Skeletal muscle satellite cell (primary cell): ENCODE measurements at regions not wholly inside any gene's neighbourhood (a gene's known extent, or its start where the extent isn't known, plus 50 kb on each side); places are given as distances from the start of the nearest gene placed in this dataset.
"Not testable (repeated sequence)": the region's sequence is repeated elsewhere in the genome, so short reads cannot be mapped to it uniquely, and the experiment has no call there.

Source experiments
- H3K27me3 ChIP-seq: 2 replicates; pipeline ENCODE4 v1.7.0; 2013; ENCODE audit warnings: low read length; ENCODE audit not compliant: control insufficient read depth, insufficient read depth
- H3K36me3 ChIP-seq: 2 replicates; pipeline ENCODE4 v1.7.0; 2013; ENCODE audit warnings: mild to moderate bottlenecking, control low read depth, low read length; ENCODE audit not compliant: insufficient read depth
- H3K4me1 ChIP-seq: 2 replicates; pipeline ENCODE4 v1.7.0; 2013; ENCODE audit warnings: low read length; ENCODE audit not compliant: control insufficient read depth, insufficient read depth
- H3K4me2 ChIP-seq: 2 replicates; pipeline ENCODE4 v1.7.0; 2013; ENCODE audit warnings: mild to moderate bottlenecking, low read length
- H3K4me3 ChIP-seq: 2 replicates; pipeline ENCODE4 v1.7.0; 2013; ENCODE audit warnings: low read length
- H3K9ac ChIP-seq: 2 replicates; pipeline ENCODE4 v1.7.0; 2013; ENCODE audit warnings: mild to moderate bottlenecking, low read depth, low read length, moderate library complexity
- H3K9me3 ChIP-seq: replicated peaks from 2 replicates; pipeline ENCODE4 v1.7.0; 2013; ENCODE audit warnings: mild to moderate bottlenecking, control low read depth, low read length

DNA sequence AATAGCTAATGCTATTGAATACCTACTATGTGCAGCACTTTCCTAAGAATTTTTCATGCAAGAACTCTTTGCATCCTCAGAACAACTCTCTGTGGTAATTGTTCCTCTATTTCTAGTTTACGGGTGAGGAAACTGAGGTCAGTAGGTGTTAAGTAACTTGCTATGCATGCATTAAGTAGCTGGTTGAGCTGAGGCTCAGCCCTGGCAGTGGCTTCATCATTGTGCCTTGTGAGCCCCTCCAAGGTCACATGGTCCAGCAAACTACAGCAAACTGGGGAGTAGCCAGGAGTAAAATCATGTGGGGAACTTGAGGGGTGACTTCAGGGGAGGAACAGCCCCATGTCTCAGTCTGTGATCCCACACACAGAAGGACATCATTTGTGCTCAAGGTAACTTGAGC, 365.2 kb downstream of the BCL2L11 start:
- not testable (repeated sequence) for H3K4me2 ChIP-seq, H3K4me3 ChIP-seq, H3K27me3 ChIP-seq, H3K4me1 ChIP-seq, H3K36me3 ChIP-seq, H3K9me3 ChIP-seq, H3K9ac ChIP-seq

DNA sequence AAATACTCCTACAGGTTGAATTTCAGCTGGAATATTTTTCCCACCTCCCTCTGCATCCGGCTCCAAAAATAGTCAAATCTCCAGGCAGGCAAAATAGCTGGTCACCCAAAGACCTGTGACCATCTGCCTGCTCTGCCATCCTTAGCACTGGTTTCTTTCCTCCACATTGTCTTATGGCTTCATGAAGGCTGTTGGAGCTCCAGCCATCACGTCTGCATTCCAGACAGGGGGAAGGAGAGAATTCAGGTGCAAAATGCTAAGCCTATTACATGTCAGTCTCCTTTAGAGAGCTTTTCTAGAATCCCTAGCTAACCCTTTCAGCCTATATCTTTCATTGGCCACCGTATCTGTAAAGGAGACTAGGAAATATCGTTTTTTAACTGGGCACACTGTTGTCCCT, 367.7 kb downstream of the BCL2L11 start:
- H3K4me2 ChIP-seq, H3K27me3 ChIP-seq, H3K9me3 ChIP-seq, H3K36me3 ChIP-seq, H3K9ac ChIP-seq, H3K4me1 ChIP-seq, H3K4me3 ChIP-seq: not testable (repeated sequence)

DNA sequence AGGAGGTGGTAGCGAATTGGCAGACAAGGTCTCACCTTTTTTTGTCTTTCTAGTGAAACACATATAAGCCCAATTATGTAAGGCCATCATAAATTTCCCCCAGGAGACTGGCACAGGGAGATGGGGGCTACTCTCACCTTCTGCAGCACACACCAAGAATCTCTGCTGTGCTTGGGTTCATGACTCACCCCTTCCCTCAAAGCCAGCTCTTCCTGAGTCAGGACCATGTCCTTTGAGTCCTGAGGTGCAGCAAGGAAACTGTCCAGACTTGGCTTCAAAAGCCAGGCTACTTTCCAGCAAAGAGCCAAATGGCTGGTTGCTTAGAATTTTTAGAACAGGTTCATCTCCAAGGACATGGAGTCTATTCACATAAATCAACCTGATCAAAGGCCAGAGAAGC, 368.7 kb downstream of the BCL2L11 start:
- not testable (repeated sequence) for H3K27me3 ChIP-seq, H3K4me1 ChIP-seq, H3K4me2 ChIP-seq, H3K4me3 ChIP-seq, H3K9ac ChIP-seq, H3K36me3 ChIP-seq, H3K9me3 ChIP-seq

DNA sequence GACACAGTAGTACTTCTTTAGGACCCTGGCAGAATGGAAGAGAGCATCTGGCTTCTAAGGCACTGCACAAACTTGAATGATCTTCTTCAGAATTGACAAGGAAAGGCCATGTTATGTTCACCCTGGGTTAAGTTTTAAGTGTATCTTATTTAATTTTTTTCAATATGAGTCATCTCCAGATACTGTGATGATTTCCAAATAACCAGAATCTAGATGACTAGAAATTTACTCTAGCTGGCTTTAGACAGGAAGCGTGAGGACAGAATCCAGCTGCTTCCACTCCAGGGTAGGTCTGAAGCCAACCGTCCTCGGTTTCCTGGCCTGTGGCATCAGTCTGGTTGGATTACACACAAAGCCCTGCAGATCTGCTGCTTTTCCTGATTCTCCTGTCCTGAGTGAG, 370.5 kb downstream of the BCL2L11 start:
- not testable (repeated sequence) for H3K9me3 ChIP-seq, H3K9ac ChIP-seq, H3K27me3 ChIP-seq, H3K4me3 ChIP-seq, H3K36me3 ChIP-seq
- Histone ChIP-seq H3K4me2 (peak overlapping the region; percentile 37), H3K4me1 (peaks cover 15% of the 10 kb centered on the region)

DNA sequence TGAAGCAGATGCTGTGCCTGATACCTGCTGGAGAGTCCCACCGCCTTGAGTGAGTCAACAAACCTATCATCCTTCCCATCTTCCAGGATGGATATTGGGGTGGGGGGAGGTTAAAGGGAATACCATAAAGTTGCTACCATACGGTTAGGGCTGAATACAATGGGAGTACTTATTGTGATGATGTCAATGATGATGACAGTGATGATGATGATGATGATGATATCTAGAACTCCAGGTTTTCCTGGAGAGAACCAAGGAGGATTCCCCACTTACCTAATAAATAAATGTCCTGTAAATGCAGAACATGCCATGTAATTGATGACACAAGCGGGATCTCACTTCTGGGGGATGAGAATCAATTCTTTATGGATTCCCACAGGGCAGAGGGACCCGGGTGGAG, 370.9 kb downstream of the BCL2L11 start:
- not testable (repeated sequence) for H3K4me3 ChIP-seq

DNA sequence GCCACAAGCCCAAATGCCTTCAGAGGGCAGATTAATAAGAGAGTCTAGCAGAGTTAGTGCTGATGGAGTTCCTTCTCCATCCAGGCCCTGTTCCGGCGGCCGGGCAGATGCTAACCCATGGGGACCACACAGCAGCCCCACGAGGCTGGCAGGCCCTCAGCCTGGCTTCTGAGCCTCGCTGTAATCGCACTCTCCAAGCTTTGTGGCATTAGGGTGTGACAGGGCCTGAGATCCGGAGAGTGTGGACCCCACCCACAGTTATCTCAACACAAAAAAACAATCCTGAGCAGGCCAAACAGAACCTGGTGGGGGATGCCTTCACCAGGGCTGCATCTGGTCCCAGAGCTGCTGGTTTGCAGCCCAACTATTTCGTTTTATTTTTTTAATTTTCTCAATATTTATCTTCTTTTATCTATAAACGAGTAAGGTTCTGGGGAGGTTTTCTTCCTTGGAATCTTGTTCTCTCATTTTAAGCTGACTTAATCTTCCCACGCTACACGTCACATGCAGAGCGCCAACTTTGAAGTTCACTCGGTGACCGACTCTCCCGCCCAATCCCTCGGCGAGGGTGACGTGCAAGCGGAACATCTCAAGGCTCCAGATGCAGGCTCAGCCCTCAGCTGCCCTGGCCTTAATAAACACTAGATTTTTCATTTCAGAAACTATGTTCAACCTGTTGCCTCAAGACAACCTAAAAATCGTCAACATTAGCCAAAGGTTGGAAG, 372.4 kb downstream of the BCL2L11 start:
- Histone ChIP-seq H3K4me2 (peak overlapping the region; percentile 92), H3K4me3 (peak overlapping the region; percentile 83), H3K9ac (peak overlapping the region; percentile 94), H3K4me1 (peaks cover 30% of the 10 kb centered on the region)
- not testable (repeated sequence) for H3K27me3 ChIP-seq, H3K9me3 ChIP-seq, H3K36me3 ChIP-seq

More for the DNA sequence above, 370.9 kb downstream of the BCL2L11 start:
- Histone ChIP-seq H3K4me2 (peak overlapping the region; percentile 37), H3K4me1 (peaks cover 19% of the 10 kb centered on the region)
- not testable (repeated sequence) for H3K9me3 ChIP-seq, H3K36me3 ChIP-seq, H3K27me3 ChIP-seq, H3K9ac ChIP-seq

DNA sequence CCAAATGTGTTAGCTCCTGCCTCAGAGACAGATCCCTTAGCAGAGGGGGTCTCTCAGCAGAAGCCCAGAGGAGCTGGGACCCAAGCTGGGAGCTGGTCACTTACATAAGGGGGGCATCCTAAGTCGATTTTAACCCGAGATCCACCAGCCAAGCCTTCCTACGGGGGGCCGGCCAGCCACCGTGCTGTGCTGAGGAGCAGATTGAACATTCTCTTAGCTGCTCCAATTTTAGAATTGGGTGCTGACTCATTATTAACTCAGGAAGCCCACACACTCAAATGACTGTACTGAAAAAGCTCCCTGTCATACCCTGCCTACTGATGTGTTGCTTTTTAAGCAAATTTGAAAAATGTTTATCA, 373.0 kb downstream of the BCL2L11 start:
- Histone ChIP-seq H3K4me1 (peaks cover 30% of the 10 kb centered on the region), H3K9ac (peak overlapping the region; percentile 94), H3K4me2 (peak overlapping the region; percentile 92), H3K4me3 (peak overlapping the region; percentile 83)
- H3K36me3 ChIP-seq, H3K27me3 ChIP-seq, H3K9me3 ChIP-seq: not testable (repeated sequence)

DNA sequence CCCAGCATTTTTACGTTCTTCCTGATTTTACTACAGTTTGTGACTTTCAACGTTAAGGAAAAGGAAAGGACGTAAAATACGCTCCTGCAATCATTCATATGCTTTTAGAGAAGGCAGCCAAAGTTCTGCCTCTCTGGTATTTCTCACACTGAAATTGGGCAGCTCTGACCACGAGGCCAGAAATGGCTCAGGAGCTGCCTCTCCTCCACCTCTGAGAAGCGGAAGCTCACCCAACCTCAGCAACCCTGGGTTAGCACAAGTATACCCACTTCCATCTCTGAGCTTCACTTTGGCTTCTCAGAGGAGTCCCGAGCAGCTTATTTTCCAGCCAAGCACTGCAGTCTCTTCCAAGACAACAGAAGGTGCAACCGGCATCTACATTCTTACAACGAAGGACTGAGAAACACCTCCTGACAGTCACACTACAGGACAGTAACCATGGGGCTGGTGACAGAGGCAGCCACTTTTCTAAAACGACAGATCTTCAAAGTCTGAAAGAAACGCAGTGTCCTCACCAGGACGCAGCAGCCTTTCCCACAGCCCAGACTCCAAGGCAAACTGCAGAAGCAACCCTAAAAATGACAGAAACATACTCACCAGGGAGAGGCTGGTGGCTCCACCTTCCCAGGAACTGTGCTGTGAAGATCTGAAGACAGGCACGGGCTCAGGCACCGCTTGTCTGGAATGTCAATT, 373.7 kb downstream of the BCL2L11 start:
- Histone ChIP-seq H3K4me3 (peak overlapping the region; percentile 73), H3K4me1 (peaks cover 30% of the 10 kb centered on the region), H3K9ac (peak overlapping the region; percentile 88), H3K4me2 (peak overlapping the region; percentile 66)
- not testable (repeated sequence) for H3K36me3 ChIP-seq, H3K27me3 ChIP-seq, H3K9me3 ChIP-seq

DNA sequence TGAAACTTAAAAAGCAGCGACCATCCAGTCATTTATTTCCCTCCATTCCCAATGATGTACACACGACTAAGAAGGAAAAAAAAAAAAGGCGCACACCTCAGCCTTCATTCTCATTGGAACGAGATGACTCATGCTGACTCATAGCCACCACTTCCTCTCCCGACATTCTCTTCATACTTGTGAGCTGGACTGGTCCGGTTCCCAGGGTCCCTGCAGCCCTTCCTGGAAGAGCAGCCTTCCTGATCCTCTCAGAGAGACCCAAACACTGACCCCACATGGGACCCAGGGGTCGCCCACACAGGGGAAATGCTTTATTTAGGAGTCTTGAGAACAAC, 374.2 kb downstream of the BCL2L11 start:
- H3K36me3 ChIP-seq, H3K9me3 ChIP-seq, H3K27me3 ChIP-seq: not testable (repeated sequence)
- peaks cover 30% of the 10 kb centered on the region for H3K4me1 ChIP-seq
- H3K4me3 ChIP-seq, result peak overlapping the region; percentile 73
- peak overlapping the region; percentile 66 for H3K4me2 ChIP-seq
- peak overlapping the region; percentile 88 for H3K9ac ChIP-seq

DNA sequence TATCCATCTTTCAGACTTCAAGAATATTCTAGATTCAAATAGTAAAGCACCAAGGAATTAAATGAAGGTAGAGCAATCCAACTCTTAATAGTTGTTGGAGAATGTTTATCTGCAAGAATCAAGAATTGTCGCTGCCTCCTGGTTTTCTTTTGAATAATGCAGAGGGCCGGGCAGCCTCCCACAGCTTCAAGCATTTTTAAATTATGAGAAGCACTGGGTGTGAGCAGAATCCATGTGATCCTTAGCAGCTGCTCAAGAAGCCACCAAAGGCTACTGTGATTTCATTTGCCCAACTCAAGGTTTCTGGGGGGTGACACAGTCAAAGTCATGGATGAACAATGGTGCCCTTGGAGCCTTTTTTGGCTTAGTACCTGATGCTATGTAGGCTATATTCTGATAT, 374.9 kb downstream of the BCL2L11 start:
- H3K4me3 ChIP-seq, H3K27me3 ChIP-seq, H3K9me3 ChIP-seq, H3K36me3 ChIP-seq: not testable (repeated sequence)
- peaks cover 30% of the 10 kb centered on the region for H3K4me1 ChIP-seq
- peak overlapping the region; percentile 42 for H3K4me2 ChIP-seq
- peak overlapping the region; percentile 69 for H3K9ac ChIP-seq

DNA sequence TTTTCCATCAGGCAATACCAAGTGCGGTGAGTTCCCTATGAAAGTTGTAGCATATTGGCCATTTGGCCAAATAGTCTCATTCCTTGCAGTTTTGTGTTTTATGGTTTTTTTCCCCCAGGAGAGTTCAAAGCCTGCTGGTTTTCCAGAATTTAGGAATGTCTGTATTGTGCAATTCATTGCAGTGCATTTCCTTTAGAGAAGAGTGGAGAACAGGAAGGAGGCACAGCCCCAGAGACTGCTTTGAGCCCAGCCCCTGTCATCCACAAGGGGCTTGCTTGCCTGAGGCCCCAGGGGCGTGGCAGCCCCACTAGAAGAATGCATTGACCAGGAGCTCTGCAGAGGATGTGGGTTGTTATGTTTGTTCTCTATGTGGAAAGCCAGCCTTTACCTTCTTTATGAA, 375.5 kb downstream of the BCL2L11 start:
- H3K4me3 ChIP-seq, H3K27me3 ChIP-seq, H3K9me3 ChIP-seq, H3K36me3 ChIP-seq: not testable (repeated sequence)
- peaks cover 30% of the 10 kb centered on the region for H3K4me1 ChIP-seq
- peak overlapping the region; percentile 69 for H3K9ac ChIP-seq
- peak overlapping the region; percentile 42 for H3K4me2 ChIP-seq

DNA sequence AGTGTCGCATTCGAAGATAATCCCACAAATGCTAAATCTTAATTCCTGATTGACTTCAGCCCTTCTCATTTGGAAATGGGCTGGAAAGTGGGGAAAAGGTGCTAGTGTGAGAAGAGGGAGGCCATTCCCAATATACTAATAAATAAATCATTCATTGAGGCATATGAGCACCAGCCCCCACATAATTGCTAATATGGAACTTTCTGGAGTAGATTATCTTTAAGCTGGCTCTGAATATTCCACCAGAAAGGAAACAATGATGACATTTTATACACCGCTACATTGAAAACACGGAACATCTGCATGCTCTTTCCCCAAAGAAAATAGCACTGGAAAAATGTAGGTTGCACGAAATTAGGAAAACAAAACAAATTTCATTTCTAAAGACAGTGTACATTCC, 376.1 kb downstream of the BCL2L11 start:
- not testable (repeated sequence) for H3K9me3 ChIP-seq, H3K4me3 ChIP-seq, H3K27me3 ChIP-seq, H3K4me2 ChIP-seq, H3K36me3 ChIP-seq
- peak overlapping the region; percentile 41 for H3K9ac ChIP-seq
- H3K4me1 ChIP-seq, result peaks cover 26% of the 10 kb centered on the region
